ENCODE measurements at regions not wholly inside any gene's neighbourhood (a gene's known extent, or its start where the extent isn't known, plus 50 kb on each side); places are given as distances from the start of the nearest gene placed in this dataset.

- no peak overlapping the region for H3K4me2 ChIP-seq (ENCODE audit: insufficient read depth, insufficient read length, low read length)
- no peak overlapping the region for H4K5ac ChIP-seq (ENCODE audit: insufficient read length, low read depth, low read length)
- no peak overlapping the region for H2AK5ac ChIP-seq (ENCODE audit: insufficient read length, low read length)
- no peak overlapping the region for H3K27ac ChIP-seq (ENCODE audit: insufficient read length, low read depth, low read length)
- no peaks in the 10 kb centered on the region for H3K4me1 ChIP-seq (ENCODE audit: insufficient read depth, low read length)
- no peak overlapping the region for H3K56ac ChIP-seq (ENCODE audit: insufficient read length, low read depth, low read length)
- no peaks in the 10 kb centered on the region for H3K23me2 ChIP-seq (ENCODE audit: insufficient read length, low read depth, low read length, poor library complexity, severe bottlenecking)
- H3K14ac ChIP-seq (ENCODE audit: insufficient read depth, low read length), result no peak overlapping the region
- no peak overlapping the region for H2AFZ ChIP-seq (ENCODE audit: low read length)
- Mint-ChIP-seq H3K27me3 (ENCODE audit: low read depth) (no peaks in the 10 kb centered on the region), H3K36me3 (ENCODE audit: insufficient read depth in 1 of 3, low read depth in 3 of 3) (peaks cover 0 to 5% (median 3%) of the 10 kb centered on the region in 3 experiments; a peak in 4 of 7 replicates), H3K4me3 (no peak overlapping the region), H3K9me3 (peaks cover 4 to 5% of the 10 kb centered on the region in 2 experiments; a peak in 2 of 5 replicates), H3K27ac (no peak overlapping the region), H3K4me1 (peaks cover 3 to 4% of the 10 kb centered on the region in 2 experiments; a peak in 3 of 4 replicates)
- no peaks in the 10 kb centered on the region for H4K20me1 ChIP-seq (ENCODE audit: control insufficient read depth, insufficient read depth, insufficient read length)
- WGBS (ENCODE audit: extremely low coverage, insufficient read length, low lambda C conversion rate), result no CpG with 5 or more reads among the region's 2 CpGs
- no peak overlapping the region for H2BK120ac ChIP-seq (ENCODE audit: low read depth, low read length, poor library complexity, severe bottlenecking)
- no peak overlapping the region for H3T11ph ChIP-seq (ENCODE audit: low read length)
- no peak overlapping the region for H2BK5ac ChIP-seq (ENCODE audit: insufficient read length, low read length)
- H3K9me3 ChIP-seq (ENCODE audit: control insufficient read depth, low read depth, low read length), result no peaks in the 10 kb centered on the region
- no peak overlapping the region for H4K91ac ChIP-seq (ENCODE audit: insufficient read length, low read depth, low read length)
- H3K18ac ChIP-seq (ENCODE audit: insufficient read length, low read depth, low read length), result no peak overlapping the region
- no peak for DNase-seq
- H2BK12ac ChIP-seq (ENCODE audit: insufficient read length, low read depth, low read length), result no peak overlapping the region
- no peak overlapping the region for H4K8ac ChIP-seq (replicated peaks; ENCODE audit: insufficient read length, low read depth, low read length)
- H3K79me1 ChIP-seq (ENCODE audit: insufficient read depth, low read depth, low read length, poor library complexity, severe bottlenecking), result no peaks in the 10 kb centered on the region
- no peaks in the 10 kb centered on the region for H3K27me3 ChIP-seq (ENCODE audit: insufficient read depth, low read length)
- no peak overlapping the region for H2BK15ac ChIP-seq (ENCODE audit: low read depth, low read length)
- H2BK20ac ChIP-seq (ENCODE audit: low read depth, low read length, poor library complexity, severe bottlenecking), result no peak overlapping the region
- no peak overlapping the region for H3K23ac ChIP-seq (ENCODE audit: insufficient read length, low read depth, low read length)
- H3K79me2 ChIP-seq (ENCODE audit: insufficient read depth, low read length), result no peaks in the 10 kb centered on the region
- H3K4ac ChIP-seq (ENCODE audit: low read depth, low read length), result no peak overlapping the region
- no peak for TF ChIP-seq CTCF (conservative IDR thresholded peaks at IDR 0.05)
- no peak overlapping the region for H3K9ac ChIP-seq (ENCODE audit: extremely low read depth, insufficient read length, low read length)
These were observed 369.3 kb upstream of the LINC00305 start for GRCh38 chr18:64518191-64518590.
